ENCODE measurements at regions not wholly inside any gene's neighbourhood (a gene's known extent, or its start where the extent isn't known, plus 50 kb on each side); places are given as distances from the start of the nearest gene placed in this dataset.

DNA sequence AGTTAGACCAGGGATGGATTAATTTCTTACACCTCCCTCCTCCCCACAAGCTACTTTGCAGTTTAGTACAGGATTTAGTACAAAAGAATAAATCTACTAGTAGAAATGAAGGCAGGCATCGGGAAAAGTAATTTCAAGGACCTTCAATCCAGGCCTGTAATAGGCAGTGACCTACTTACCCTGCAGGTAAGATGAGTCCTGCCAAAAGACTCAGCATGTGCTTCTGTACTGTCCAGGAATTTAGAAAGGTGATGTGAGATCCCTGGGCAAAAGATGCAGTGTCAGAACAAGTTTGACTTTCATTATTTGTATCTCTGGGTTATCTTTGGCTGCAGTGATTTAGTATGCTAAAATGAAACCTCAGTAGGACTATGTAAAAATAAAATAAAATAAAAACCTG is 403.0 kb downstream of the NOVA1 start:
- no peak overlapping the region for H3K4me3 ChIP-seq (ENCODE audit: low read length)
- H3K27me3 ChIP-seq (ENCODE audit: insufficient read depth, low read depth, low read length), result no peaks in the 10 kb centered on the region
- H2AFZ ChIP-seq (ENCODE audit: low read depth, low read length), result no peak overlapping the region
- no peak overlapping the region for H3K4me2 ChIP-seq (ENCODE audit: low read length)
- H4K20me1 ChIP-seq (ENCODE audit: insufficient read depth), result no peaks in the 10 kb centered on the region
- no peaks in the 10 kb centered on the region for H3F3A ChIP-seq (ENCODE audit: insufficient read depth, low read length, poor library complexity, severe bottlenecking)
- H3K27ac ChIP-seq (ENCODE audit: low read length), result no peak overlapping the region
- H3K9me3 ChIP-seq (ENCODE audit: low read length), result no peaks in the 10 kb centered on the region
- H3K9ac ChIP-seq (ENCODE audit: low read length), result no peak overlapping the region
- TF ChIP-seq, protein P1, sequence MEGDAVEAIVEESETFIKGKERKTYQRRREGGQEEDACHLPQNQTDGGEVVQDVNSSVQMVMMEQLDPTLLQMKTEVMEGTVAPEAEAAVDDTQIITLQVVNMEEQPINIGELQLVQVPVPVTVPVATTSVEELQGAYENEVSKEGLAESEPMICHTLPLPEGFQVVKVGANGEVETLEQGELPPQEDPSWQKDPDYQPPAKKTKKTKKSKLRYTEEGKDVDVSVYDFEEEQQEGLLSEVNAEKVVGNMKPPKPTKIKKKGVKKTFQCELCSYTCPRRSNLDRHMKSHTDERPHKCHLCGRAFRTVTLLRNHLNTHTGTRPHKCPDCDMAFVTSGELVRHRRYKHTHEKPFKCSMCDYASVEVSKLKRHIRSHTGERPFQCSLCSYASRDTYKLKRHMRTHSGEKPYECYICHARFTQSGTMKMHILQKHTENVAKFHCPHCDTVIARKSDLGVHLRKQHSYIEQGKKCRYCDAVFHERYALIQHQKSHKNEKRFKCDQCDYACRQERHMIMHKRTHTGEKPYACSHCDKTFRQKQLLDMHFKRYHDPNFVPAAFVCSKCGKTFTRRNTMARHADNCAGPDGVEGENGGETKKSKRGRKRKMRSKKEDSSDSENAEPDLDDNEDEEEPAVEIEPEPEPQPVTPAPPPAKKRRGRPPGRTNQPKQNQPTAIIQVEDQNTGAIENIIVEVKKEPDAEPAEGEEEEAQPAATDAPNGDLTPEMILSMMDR (IDR thresholded peaks at IDR 0.05; ENCODE audit: poor library complexity, severe bottlenecking), result no peak
- TF ChIP-seq RAD21 (conservative IDR thresholded peaks at IDR 0.05) (no peak), MXI1 (conservative IDR thresholded peaks at IDR 0.05; ENCODE audit: poor library complexity, severe bottlenecking) (no peak), SMC3 (conservative IDR thresholded peaks at IDR 0.05; ENCODE audit: poor library complexity) (no peak), TAF1 (IDR thresholded peaks at IDR 0.05; ENCODE audit: low read depth) (no peak), EZH2 (IDR thresholded peaks at IDR 0.05; ENCODE audit: borderline replicate concordance, insufficient read depth, low read length, poor library complexity, severe bottlenecking) (no peak), EP300 (conservative IDR thresholded peaks at IDR 0.05; ENCODE audit: poor library complexity, severe bottlenecking) (no peak), POLR2AphosphoS5 (IDR thresholded peaks at IDR 0.05) (no peak)
- TF ChIP-seq, protein P2, sequence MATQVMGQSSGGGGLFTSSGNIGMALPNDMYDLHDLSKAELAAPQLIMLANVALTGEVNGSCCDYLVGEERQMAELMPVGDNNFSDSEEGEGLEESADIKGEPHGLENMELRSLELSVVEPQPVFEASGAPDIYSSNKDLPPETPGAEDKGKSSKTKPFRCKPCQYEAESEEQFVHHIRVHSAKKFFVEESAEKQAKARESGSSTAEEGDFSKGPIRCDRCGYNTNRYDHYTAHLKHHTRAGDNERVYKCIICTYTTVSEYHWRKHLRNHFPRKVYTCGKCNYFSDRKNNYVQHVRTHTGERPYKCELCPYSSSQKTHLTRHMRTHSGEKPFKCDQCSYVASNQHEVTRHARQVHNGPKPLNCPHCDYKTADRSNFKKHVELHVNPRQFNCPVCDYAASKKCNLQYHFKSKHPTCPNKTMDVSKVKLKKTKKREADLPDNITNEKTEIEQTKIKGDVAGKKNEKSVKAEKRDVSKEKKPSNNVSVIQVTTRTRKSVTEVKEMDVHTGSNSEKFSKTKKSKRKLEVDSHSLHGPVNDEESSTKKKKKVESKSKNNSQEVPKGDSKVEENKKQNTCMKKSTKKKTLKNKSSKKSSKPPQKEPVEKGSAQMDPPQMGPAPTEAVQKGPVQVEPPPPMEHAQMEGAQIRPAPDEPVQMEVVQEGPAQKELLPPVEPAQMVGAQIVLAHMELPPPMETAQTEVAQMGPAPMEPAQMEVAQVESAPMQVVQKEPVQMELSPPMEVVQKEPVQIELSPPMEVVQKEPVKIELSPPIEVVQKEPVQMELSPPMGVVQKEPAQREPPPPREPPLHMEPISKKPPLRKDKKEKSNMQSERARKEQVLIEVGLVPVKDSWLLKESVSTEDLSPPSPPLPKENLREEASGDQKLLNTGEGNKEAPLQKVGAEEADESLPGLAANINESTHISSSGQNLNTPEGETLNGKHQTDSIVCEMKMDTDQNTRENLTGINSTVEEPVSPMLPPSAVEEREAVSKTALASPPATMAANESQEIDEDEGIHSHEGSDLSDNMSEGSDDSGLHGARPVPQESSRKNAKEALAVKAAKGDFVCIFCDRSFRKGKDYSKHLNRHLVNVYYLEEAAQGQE (IDR thresholded peaks at IDR 0.05; ENCODE audit: borderline replicate concordance), result no peak
- H3K9me2 ChIP-seq (ENCODE audit: insufficient read depth, low read length), result no peaks in the 10 kb centered on the region
- H3K36me3 ChIP-seq (ENCODE audit: insufficient read depth, low read length), result no peaks in the 10 kb centered on the region
- H3K79me2 ChIP-seq (replicated peaks; ENCODE audit: insufficient read depth, low read length), result no peaks in the 10 kb centered on the region

DNA sequence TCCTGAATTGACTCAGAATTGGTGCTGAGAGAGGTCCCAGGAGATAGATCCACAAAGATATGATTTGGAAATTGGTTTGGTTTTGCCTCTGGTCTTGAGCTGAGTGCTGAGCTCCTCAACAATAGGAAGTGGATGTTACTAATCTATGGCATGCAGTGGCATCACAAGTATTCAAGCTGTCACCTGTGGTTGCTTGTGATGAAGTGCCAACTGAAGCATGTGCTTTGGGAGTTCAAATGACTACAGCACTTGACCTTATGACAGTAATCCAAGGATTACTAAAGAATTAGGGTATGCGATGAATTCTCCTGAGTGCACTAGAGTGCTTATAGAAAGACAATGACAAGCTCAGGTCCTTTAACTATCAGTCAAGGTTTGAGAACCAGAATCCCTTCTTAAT is 406.2 kb downstream of the NOVA1 start:
- no peaks in the 10 kb centered on the region for H3K36me3 ChIP-seq (ENCODE audit: insufficient read depth, low read length)
- no peak overlapping the region for H3K4me3 ChIP-seq (ENCODE audit: low read length)
- H3K4me2 ChIP-seq (ENCODE audit: low read length), result no peak overlapping the region
- H3K27ac ChIP-seq (ENCODE audit: low read length), result no peak overlapping the region
- no peaks in the 10 kb centered on the region for H3K79me2 ChIP-seq (replicated peaks; ENCODE audit: insufficient read depth, low read length)
- no peaks in the 10 kb centered on the region for H4K20me1 ChIP-seq (ENCODE audit: insufficient read depth)
- TF ChIP-seq EZH2 (IDR thresholded peaks at IDR 0.05; ENCODE audit: borderline replicate concordance, insufficient read depth, low read length, poor library complexity, severe bottlenecking), result no peak
- TF ChIP-seq, protein P2 (IDR thresholded peaks at IDR 0.05; ENCODE audit: borderline replicate concordance), result no peak
- no peak for TF ChIP-seq SMC3 (conservative IDR thresholded peaks at IDR 0.05; ENCODE audit: poor library complexity)
- TF ChIP-seq POLR2AphosphoS5 (IDR thresholded peaks at IDR 0.05), result no peak
- no peak for TF ChIP-seq TAF1 (IDR thresholded peaks at IDR 0.05; ENCODE audit: low read depth)
- no peak for TF ChIP-seq RAD21 (conservative IDR thresholded peaks at IDR 0.05)
- H3K9me2 ChIP-seq (ENCODE audit: insufficient read depth, low read length), result no peaks in the 10 kb centered on the region
- no peaks in the 10 kb centered on the region for H3K9me3 ChIP-seq (ENCODE audit: low read length)
- H3F3A ChIP-seq (ENCODE audit: insufficient read depth, low read length, poor library complexity, severe bottlenecking), result no peaks in the 10 kb centered on the region
- no peak overlapping the region for H2AFZ ChIP-seq (ENCODE audit: low read depth, low read length)
- H3K27me3 ChIP-seq (ENCODE audit: insufficient read depth, low read depth, low read length), result no peaks in the 10 kb centered on the region
- H3K9ac ChIP-seq (ENCODE audit: low read length), result no peak overlapping the region

Measured in neural cell (in vitro differentiated cells).